ENCODE measurements at regions not wholly inside any gene's neighbourhood (a gene's known extent, or its start where the extent isn't known, plus 50 kb on each side); places are given as distances from the start of the nearest gene placed in this dataset.

GRCh38 chr7:106965108-106965507 lies 79.4 kb upstream of the PRKAR2B start:
- TF ChIP-seq CTCF (IDR thresholded peaks at IDR 0.05) (no peak), ZFX (IDR thresholded peaks at IDR 0.05; ENCODE audit: borderline replicate concordance) (no peak)
